HFFc6 (cell line): ENCODE measurements at regions not wholly inside any gene's neighbourhood (a gene's known extent, or its start where the extent isn't known, plus 50 kb on each side); places are given as distances from the start of the nearest gene placed in this dataset.

Experiments
- DNase-seq: peaks from one replicate; pipeline ENCODE4 v3.0.0-alpha.2; 2018
- H3K27ac Mint-ChIP-seq: 2 replicates; pipeline ENCODE4 v1.8.0; 2020; ENCODE audit warnings: mild to moderate bottlenecking, mixed read lengths
- H3K27me3 Mint-ChIP-seq: 2 replicates; pipeline ENCODE4 v1.8.0; 2021; ENCODE audit warnings: mild to moderate bottlenecking, moderate library complexity, mixed read lengths; ENCODE audit not compliant: insufficient read depth
- H3K36me3 Mint-ChIP-seq: 2 replicates; pipeline ENCODE4 v1.8.0; 2021; ENCODE audit warnings: low read depth, mixed read lengths
- H3K4me1 Mint-ChIP-seq: 2 replicates; pipeline ENCODE4 v1.8.0; 2020; ENCODE audit warnings: low read depth, mixed read lengths
- H3K4me3 Mint-ChIP-seq: 2 replicates; pipeline ENCODE4 v1.8.0; 2020; ENCODE audit warnings: mild to moderate bottlenecking, moderate library complexity, mixed read lengths
- H3K9me3 Mint-ChIP-seq: 2 replicates; pipeline ENCODE4 v1.8.0; 2020; ENCODE audit warnings: mild to moderate bottlenecking, mixed read lengths
- CTCF ChIP-seq: fragments of 200-600 bp; sonication (generic); IDR thresholded peaks from 2 replicates; pipeline ENCODE4 v1.5.0; 2021; ENCODE audit warnings: antibody characterized with exemption, mild to moderate bottlenecking

GRCh38 chr3:74268753-74269152, 345.7 kb downstream of the CNTN3 start:
- TF ChIP-seq CTCF = no peak
- no peak overlapping the region for H3K27ac Mint-ChIP-seq
- no peaks in the 10 kb centered on the region for H3K9me3 Mint-ChIP-seq
- H3K4me3 Mint-ChIP-seq = no peak overlapping the region
- DNase-seq = peak; percentile 3
- no peaks in the 10 kb centered on the region for H3K27me3 Mint-ChIP-seq
- H3K36me3 Mint-ChIP-seq = 0 out of 2 replicates have a peak, but pooled peaks cover 9% of the 10 kb centered on the region
- H3K4me1 Mint-ChIP-seq = peaks cover 34% of the 10 kb centered on the region

- no peak overlapping the region for H3K27ac Mint-ChIP-seq
- TF ChIP-seq CTCF = peak; percentile 83
- no peaks in the 10 kb centered on the region for H3K9me3 Mint-ChIP-seq
- peaks cover 34% of the 10 kb centered on the region for H3K4me1 Mint-ChIP-seq
- H3K27me3 Mint-ChIP-seq = no peaks in the 10 kb centered on the region
- H3K4me3 Mint-ChIP-seq = no peak overlapping the region
- DNase-seq = peak; percentile 35
- H3K36me3 Mint-ChIP-seq = 0 out of 2 replicates have a peak, but pooled peaks cover 9% of the 10 kb centered on the region
Observed at GRCh38 chr3:74267588-74268184, 346.8 kb downstream of the CNTN3 start.

- TF ChIP-seq CTCF = no peak
- Mint-ChIP-seq H3K27ac (no peak overlapping the region), H3K4me1 (peaks cover 29% of the 10 kb centered on the region), H3K9me3 (no peaks in the 10 kb centered on the region), H3K27me3 (no peaks in the 10 kb centered on the region), H3K36me3 (0 out of 2 replicates have a peak, but pooled peaks cover 9% of the 10 kb centered on the region), H3K4me3 (no peak overlapping the region)
- DNase-seq = no peak
Observed at GRCh38 chr3:74267131-74267530, 347.3 kb downstream of the CNTN3 start.

GRCh38 chr3:74265069-74265468, 349.4 kb downstream of the CNTN3 start:
- H3K9me3 Mint-ChIP-seq = no peaks in the 10 kb centered on the region
- 0 out of 2 replicates have a peak, but pooled peaks cover 5% of the 10 kb centered on the region for H3K36me3 Mint-ChIP-seq
- no peak for TF ChIP-seq CTCF
- peaks cover 23% of the 10 kb centered on the region for H3K4me1 Mint-ChIP-seq
- H3K4me3 Mint-ChIP-seq = no peak overlapping the region
- no peak overlapping the region for H3K27ac Mint-ChIP-seq
- no peaks in the 10 kb centered on the region for H3K27me3 Mint-ChIP-seq
- no peak for DNase-seq

GRCh38 chr3:74263031-74263430, 351.4 kb downstream of the CNTN3 start:
- Mint-ChIP-seq H3K4me3 (no peak overlapping the region), H3K36me3 (peaks cover 5% of the 10 kb centered on the region; the same call in 1 of the 2 replicates), H3K27ac (no peak overlapping the region), H3K4me1 (peaks cover 11% of the 10 kb centered on the region), H3K27me3 (no peaks in the 10 kb centered on the region), H3K9me3 (no peaks in the 10 kb centered on the region)
- no peak for DNase-seq
- TF ChIP-seq CTCF = no peak
